ENCODE measurements at regions not wholly inside any gene's neighbourhood (a gene's known extent, or its start where the extent isn't known, plus 50 kb on each side); places are given as distances from the start of the nearest gene placed in this dataset.

DNA sequence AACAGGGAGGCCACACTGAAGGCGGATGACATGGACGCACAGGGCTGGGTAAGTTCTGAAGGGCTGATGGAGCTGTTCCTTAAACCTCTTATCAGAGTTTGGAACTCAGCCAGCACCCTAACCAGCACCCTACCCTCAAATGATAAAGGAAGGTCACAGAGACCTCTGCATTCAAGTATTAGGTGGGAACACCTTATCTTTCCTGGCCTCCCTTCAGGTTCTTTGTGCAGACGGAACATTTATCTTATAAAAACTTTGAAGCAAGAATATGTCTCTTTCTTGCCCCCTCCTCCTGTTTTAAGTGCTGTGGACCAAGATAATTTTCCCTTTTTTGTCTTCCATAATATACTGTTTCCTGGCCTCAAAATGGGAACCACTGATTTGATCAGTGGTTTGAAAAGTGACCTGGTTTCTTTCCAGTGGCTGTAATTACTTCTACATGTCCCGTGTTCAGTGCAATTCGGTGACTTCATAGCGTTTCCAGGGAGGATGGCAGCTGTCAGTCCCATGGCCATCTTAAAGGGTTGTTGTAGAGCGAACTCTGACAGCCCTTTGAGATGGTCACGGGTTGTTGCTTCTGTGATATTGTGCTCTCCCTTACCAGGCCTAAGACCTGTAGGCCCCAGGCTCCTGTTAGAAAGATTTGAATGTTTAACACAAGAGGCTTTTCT lies 213.2 kb upstream of the MYLIP start:
- TF ChIP-seq, protein P1, sequence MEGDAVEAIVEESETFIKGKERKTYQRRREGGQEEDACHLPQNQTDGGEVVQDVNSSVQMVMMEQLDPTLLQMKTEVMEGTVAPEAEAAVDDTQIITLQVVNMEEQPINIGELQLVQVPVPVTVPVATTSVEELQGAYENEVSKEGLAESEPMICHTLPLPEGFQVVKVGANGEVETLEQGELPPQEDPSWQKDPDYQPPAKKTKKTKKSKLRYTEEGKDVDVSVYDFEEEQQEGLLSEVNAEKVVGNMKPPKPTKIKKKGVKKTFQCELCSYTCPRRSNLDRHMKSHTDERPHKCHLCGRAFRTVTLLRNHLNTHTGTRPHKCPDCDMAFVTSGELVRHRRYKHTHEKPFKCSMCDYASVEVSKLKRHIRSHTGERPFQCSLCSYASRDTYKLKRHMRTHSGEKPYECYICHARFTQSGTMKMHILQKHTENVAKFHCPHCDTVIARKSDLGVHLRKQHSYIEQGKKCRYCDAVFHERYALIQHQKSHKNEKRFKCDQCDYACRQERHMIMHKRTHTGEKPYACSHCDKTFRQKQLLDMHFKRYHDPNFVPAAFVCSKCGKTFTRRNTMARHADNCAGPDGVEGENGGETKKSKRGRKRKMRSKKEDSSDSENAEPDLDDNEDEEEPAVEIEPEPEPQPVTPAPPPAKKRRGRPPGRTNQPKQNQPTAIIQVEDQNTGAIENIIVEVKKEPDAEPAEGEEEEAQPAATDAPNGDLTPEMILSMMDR (conservative IDR thresholded peaks at IDR 0.05; ENCODE audit: low read depth, low read length), result no peak
- no peak for TF ChIP-seq EZH2phosphoT487 (IDR thresholded peaks at IDR 0.05; ENCODE audit: borderline replicate concordance, low read length)
